ENCODE measurements at regions not wholly inside any gene's neighbourhood (a gene's known extent, or its start where the extent isn't known, plus 50 kb on each side); places are given as distances from the start of the nearest gene placed in this dataset. TPM values are rescaled to one million over a fixed set of nuclear protein-coding genes. Genes with fewer than 3 reads are reported as not detected.
"Not testable (repeated sequence)": the region's sequence is repeated elsewhere in the genome, so short reads cannot be mapped to it uniquely, and the experiment has no call there.

- intact Hi-C loops (cut with DNase I) = no loop called here
- peak; percentile 55 for DNase-seq (ENCODE audit: low spot score)
These were observed 278.1 kb downstream of the TCERG1L start for GRCh38 chr10:131033166-131034085.

GRCh38 chr10:131034451-131034850 is 277.1 kb downstream of the TCERG1L start:
- peak; percentile 39 for DNase-seq (ENCODE audit: low spot score)
- intact Hi-C loops (cut with DNase I) = no loop called here

DNA sequence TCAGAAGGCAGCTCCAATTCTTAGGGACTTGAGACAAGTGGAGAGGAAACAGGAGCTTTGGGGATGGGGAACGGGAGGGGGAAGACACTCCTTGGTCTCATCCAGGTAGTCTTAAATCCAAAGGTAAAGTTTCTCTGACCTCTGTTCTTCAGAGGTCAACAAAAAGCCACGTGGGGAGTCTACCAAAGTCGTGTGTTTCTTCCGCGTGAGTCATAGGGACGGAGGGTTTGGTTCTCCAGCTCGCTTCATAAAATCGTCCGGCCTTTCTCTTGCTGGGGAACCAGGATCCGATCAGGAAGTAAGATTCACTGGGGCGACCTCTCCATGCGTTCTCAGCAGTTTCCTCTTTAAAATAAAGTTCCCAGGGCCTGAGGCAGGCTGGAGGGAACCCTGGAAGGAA is 275.7 kb downstream of the TCERG1L start:
- intact Hi-C loops (cut with DNase I) = no loop called here
- no peak for DNase-seq (ENCODE audit: low spot score)

DNA sequence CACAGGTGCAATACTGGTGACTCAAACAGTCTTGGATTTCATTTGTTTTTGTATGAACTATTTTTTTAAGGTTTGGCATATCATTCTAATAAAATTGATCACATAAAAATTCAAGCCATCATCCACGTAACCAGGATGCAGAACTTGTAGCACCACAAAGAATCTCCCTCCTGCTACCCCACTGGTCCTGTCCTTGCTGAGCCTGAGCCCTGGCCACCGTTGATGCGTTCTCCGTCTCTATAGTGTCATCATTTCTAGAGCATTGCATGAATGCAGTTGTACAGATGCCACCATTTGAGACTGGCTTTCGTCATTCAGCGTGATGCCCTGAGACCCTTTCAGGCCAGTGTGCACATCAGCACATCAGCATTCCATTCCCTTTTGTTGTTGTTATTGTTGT is 273.5 kb downstream of the TCERG1L start:
- intact Hi-C loops (cut with DNase I) = no loop called here
- DNase-seq (ENCODE audit: low spot score) = no peak

- intact Hi-C loops (cut with DNase I) = no loop called here
- DNase-seq (ENCODE audit: low spot score) = peak; percentile 20
These were observed 270.5 kb downstream of the TCERG1L start for GRCh38 chr10:131041031-131041430.

- intact Hi-C loops (cut with DNase I) = no loop called here
- no peak for DNase-seq (ENCODE audit: low spot score)
These were observed 270.1 kb downstream of the TCERG1L start for GRCh38 chr10:131041441-131041840.

GRCh38 chr10:131042015-131042414 is 269.5 kb downstream of the TCERG1L start:
- intact Hi-C loops (cut with DNase I); DNase-seq (ENCODE audit: low spot score): not testable (repeated sequence)

Small RNAs in the stretch of these regions (microRNA-seq; reads per million reads assigned to microRNA genes)
- gene MIR378C = not detected
